ENCODE measurements at regions not wholly inside any gene's neighbourhood (a gene's known extent, or its start where the extent isn't known, plus 50 kb on each side); places are given as distances from the start of the nearest gene placed in this dataset.
"Not testable (repeated sequence)": the region's sequence is repeated elsewhere in the genome, so short reads cannot be mapped to it uniquely, and the experiment has no call there.

DNA sequence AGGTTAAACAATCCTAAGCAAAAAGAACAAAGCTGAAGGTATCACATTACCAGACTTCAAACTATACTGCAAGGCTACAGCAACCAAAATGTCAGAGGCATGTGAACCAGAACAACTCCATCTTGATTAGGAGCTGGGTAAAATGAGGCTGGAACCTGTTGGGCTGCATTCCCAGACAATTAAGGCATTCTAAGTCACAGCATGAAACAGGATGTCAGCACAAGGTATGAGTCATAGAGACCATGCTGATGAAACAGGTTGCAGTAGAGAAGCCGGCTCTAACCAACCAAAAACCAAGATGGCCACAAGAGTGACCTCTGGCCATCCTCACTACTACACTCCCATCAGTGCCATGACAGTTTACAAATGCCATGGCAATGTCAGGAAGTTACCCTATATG is 252.0 kb downstream of the RASEF start:
- Histone ChIP-seq H3K4me1 (ENCODE audit: control insufficient read depth in 3 of 3, insufficient read depth in 3 of 3, low read length in 3 of 3) (no peaks in the 10 kb centered on the region), H3K27me3 (ENCODE audit: control insufficient read depth in 3 of 3, insufficient read depth in 3 of 3, low read length in 3 of 3) (peaks cover 0 to 2% (median 0%) of the 10 kb centered on the region in 3 donors), H3K9ac (ENCODE audit: low read depth in 1 of 3, low read length in 3 of 3) (no peak overlapping the region), H3K9me3 (ENCODE audit: control insufficient read depth in 3 of 3, low read length in 3 of 3) (no peaks in the 10 kb centered on the region), H3K4me3 (ENCODE audit: low read length in 3 of 3) (no peak overlapping the region), H3K36me3 (ENCODE audit: control insufficient read depth in 3 of 3, insufficient read depth in 3 of 3, low read length in 3 of 3) (no peaks in the 10 kb centered on the region), H3K27ac (ENCODE audit: low read depth, low read length) (no peak overlapping the region)

DNA sequence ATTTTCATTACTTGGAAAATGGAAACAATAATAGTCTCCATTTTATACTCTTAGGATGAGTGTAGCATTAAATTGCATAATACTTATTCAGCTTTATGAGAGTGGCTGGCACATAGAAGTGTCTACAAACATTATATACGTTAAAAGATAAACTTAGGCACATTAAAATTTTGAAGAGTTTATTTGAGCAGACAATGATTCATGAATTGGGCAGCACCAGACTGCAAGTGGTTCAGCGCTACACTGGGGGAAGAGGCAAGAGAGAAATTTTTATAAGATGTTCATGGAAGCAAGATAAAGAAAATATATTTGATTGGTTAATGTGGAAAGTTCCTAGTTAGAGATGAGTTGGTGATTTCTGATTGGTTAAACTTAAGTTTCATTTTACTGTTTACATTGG is 243.7 kb downstream of the RASEF start:
- Histone ChIP-seq H3K27ac (ENCODE audit: low read depth, low read length) (no peak overlapping the region), H3K4me3 (ENCODE audit: low read length in 3 of 3) (no peak overlapping the region), H3K9ac (ENCODE audit: low read depth in 1 of 3, low read length in 3 of 3) (no peak overlapping the region), H3K4me1 (ENCODE audit: control insufficient read depth in 3 of 3, insufficient read depth in 3 of 3, low read length in 3 of 3) (no peaks in the 10 kb centered on the region), H3K9me3 (ENCODE audit: control insufficient read depth in 3 of 3, low read length in 3 of 3) (no peaks in the 10 kb centered on the region), H3K36me3 (ENCODE audit: control insufficient read depth in 3 of 3, insufficient read depth in 3 of 3, low read length in 3 of 3) (no peaks in the 10 kb centered on the region), H3K27me3 (ENCODE audit: control insufficient read depth in 3 of 3, insufficient read depth in 3 of 3, low read length in 3 of 3) (no peaks in the 10 kb centered on the region)

DNA sequence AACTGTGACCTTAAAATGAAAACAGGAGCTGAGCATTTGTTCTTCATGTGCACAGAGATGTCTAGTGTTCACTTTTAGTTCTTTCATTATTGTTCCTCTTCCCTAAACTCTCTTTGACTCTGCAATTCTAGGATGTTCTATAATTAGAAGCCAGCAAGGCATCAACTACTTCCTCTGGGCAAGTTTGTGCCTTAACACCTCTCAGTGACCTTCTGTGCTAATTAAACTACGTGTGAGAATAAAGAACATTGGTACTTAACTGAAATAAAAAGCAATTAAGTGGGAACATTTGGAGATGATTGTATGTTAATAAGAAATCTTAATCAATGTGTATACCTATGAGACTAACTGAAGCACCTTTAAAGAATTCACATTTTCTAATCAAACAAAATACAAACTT is 242.8 kb downstream of the RASEF start:
- no peak overlapping the region for H3K27ac ChIP-seq (ENCODE audit: low read depth, low read length)
- H3K4me3 ChIP-seq (ENCODE audit: low read length in 3 of 3) = no peak overlapping the region
- no peaks in the 10 kb centered on the region for H3K36me3 ChIP-seq (ENCODE audit: control insufficient read depth in 3 of 3, insufficient read depth in 3 of 3, low read length in 3 of 3)
- H3K9ac ChIP-seq (ENCODE audit: low read depth in 1 of 3, low read length in 3 of 3) = no peak overlapping the region
- H3K9me3 ChIP-seq (ENCODE audit: control insufficient read depth in 3 of 3, low read length in 3 of 3) = no peaks in the 10 kb centered on the region
- no peaks in the 10 kb centered on the region for H3K27me3 ChIP-seq (ENCODE audit: control insufficient read depth in 3 of 3, insufficient read depth in 3 of 3, low read length in 3 of 3)
- no peaks in the 10 kb centered on the region for H3K4me1 ChIP-seq (ENCODE audit: control insufficient read depth in 3 of 3, insufficient read depth in 3 of 3, low read length in 3 of 3)

- Histone ChIP-seq H3K27ac (ENCODE audit: low read depth, low read length) (no peak overlapping the region), H3K4me3 (ENCODE audit: low read length in 3 of 3) (no peak overlapping the region), H3K9me3 (ENCODE audit: control insufficient read depth in 3 of 3, low read length in 3 of 3) (no peaks in the 10 kb centered on the region), H3K27me3 (ENCODE audit: control insufficient read depth in 3 of 3, insufficient read depth in 3 of 3, low read length in 3 of 3) (no peaks in the 10 kb centered on the region), H3K9ac (ENCODE audit: low read depth in 1 of 3, low read length in 3 of 3) (no peak overlapping the region), H3K36me3 (ENCODE audit: control insufficient read depth in 3 of 3, insufficient read depth in 3 of 3, low read length in 3 of 3) (no peaks in the 10 kb centered on the region), H3K4me1 (ENCODE audit: control insufficient read depth in 3 of 3, insufficient read depth in 3 of 3, low read length in 3 of 3) (no peaks in the 10 kb centered on the region)
Measured at GRCh38 chr9:82829818-82830217, 233.1 kb downstream of the RASEF start.

DNA sequence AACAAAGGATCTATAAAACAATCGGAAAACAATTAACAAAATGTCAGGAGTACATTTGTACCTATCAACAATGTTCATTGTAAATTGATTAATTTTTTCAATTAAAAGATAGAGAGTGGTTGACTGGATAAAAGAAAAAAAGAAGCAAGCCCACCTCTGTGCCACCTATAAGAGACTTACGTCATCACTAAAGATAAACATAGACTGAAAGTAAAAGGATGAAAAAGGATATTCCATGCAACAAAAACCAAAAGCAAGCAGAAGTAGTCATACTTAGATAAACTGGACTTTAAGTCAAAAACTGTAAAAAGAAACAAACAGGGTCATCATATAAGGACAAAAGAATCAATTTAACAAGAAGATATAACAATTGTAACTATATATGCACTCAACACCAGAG is 197.4 kb downstream of the RASEF start:
- H3K27ac ChIP-seq (ENCODE audit: low read depth, low read length) = no peak overlapping the region
- no peak overlapping the region for H3K4me3 ChIP-seq (ENCODE audit: low read length in 3 of 3)

DNA sequence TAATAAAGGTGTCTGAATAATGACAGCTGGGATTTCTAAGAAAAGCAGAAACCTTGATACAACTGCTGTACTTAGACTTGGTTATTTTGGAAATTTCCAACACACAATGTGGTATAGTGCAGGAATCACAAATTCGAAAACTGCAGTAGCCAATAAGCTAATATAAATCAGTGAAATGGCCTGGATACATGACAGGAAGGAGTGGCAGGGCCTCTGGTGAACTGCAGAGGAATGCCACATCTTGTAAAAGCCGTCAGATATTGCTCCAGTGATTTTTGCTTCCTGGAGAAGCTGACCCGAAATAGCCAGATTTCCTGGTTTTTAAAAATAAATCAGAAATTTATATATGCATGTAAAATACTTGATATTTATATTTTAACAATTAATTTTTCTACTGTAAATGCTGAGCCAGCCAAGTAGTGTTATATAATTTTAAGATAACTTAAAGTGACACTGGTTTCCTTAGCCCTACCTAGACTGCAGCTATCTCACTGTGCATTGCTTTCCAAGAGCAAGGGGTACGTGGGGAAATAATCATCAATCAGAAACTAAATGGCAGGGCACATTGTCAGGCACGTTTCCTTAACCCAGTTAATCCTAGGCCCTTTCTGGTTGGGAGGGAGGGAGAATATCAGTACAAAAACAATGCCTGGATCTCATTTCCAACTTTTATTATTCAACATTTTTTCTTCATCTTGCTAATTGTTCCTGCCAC is 182.4 kb downstream of the RASEF start:
- Histone ChIP-seq H3K36me3 (ENCODE audit: control insufficient read depth in 3 of 3, insufficient read depth in 3 of 3, low read length in 3 of 3) (no peaks in the 10 kb centered on the region), H3K27ac (ENCODE audit: low read depth, low read length) (no peak overlapping the region), H3K9me3 (ENCODE audit: control insufficient read depth in 3 of 3, low read length in 3 of 3) (no peaks in the 10 kb centered on the region), H3K4me1 (ENCODE audit: control insufficient read depth in 3 of 3, insufficient read depth in 3 of 3, low read length in 3 of 3) (no peaks in the 10 kb centered on the region), H3K27me3 (ENCODE audit: control insufficient read depth in 3 of 3, insufficient read depth in 3 of 3, low read length in 3 of 3) (no peaks in the 10 kb centered on the region), H3K4me3 (ENCODE audit: low read length in 3 of 3) (no peak overlapping the region), H3K9ac (ENCODE audit: low read depth in 1 of 3, low read length in 3 of 3) (no peak overlapping the region)

More for the DNA sequence above, 197.4 kb downstream of the RASEF start:
- Histone ChIP-seq H3K4me1 (ENCODE audit: control insufficient read depth in 3 of 3, insufficient read depth in 3 of 3, low read length in 3 of 3) (no peaks in the 10 kb centered on the region), H3K36me3 (ENCODE audit: control insufficient read depth in 3 of 3, insufficient read depth in 3 of 3, low read length in 3 of 3) (no peaks in the 10 kb centered on the region), H3K9ac (ENCODE audit: low read depth in 1 of 3, low read length in 3 of 3) (no peak overlapping the region), H3K9me3 (ENCODE audit: control insufficient read depth in 3 of 3, low read length in 3 of 3) (no peaks in the 10 kb centered on the region), H3K27me3 (ENCODE audit: control insufficient read depth in 3 of 3, insufficient read depth in 3 of 3, low read length in 3 of 3) (no peaks in the 10 kb centered on the region)

DNA sequence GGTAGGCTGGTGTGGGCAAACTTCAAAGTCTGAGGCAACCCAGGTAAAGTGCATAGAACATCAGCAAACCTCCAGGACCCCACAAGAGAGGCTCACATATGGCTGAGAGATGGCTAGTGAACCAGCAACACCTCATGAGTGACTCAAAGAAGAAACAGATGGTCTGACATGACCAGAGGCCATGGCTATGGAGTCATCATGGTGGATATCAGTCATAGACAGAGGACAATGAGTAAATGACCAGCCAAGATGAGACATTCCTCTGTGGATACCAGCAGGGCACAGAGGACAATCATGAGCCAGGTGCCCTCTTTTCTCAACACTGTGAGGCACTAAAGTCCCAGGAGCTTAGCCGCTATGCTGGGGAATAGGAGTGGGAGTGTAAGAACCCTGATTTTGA is 180.8 kb downstream of the RASEF start:
- Histone ChIP-seq H3K4me3 (ENCODE audit: low read length in 3 of 3) (no peak overlapping the region), H3K9ac (ENCODE audit: low read depth in 1 of 3, low read length in 3 of 3) (no peak overlapping the region), H3K27me3 (ENCODE audit: control insufficient read depth in 3 of 3, insufficient read depth in 3 of 3, low read length in 3 of 3) (no peaks in the 10 kb centered on the region), H3K4me1 (ENCODE audit: control insufficient read depth in 3 of 3, insufficient read depth in 3 of 3, low read length in 3 of 3) (no peaks in the 10 kb centered on the region), H3K36me3 (ENCODE audit: control insufficient read depth in 3 of 3, insufficient read depth in 3 of 3, low read length in 3 of 3) (no peaks in the 10 kb centered on the region), H3K27ac (ENCODE audit: low read depth, low read length) (no peak overlapping the region), H3K9me3 (ENCODE audit: control insufficient read depth in 3 of 3, low read length in 3 of 3) (no peaks in the 10 kb centered on the region)

GRCh38 chr9:82882748-82883147 is 180.2 kb downstream of the RASEF start:
- H3K9ac ChIP-seq (ENCODE audit: low read depth in 1 of 3, low read length in 3 of 3) = no peak overlapping the region

GRCh38 chr9:82883436-82883835 is 179.5 kb downstream of the RASEF start:
- no peak overlapping the region for H3K9ac ChIP-seq (ENCODE audit: low read depth in 1 of 3, low read length in 3 of 3)
- no peaks in the 10 kb centered on the region for H3K27me3 ChIP-seq (ENCODE audit: control insufficient read depth in 3 of 3, insufficient read depth in 3 of 3, low read length in 3 of 3)
- H3K36me3 ChIP-seq (ENCODE audit: control insufficient read depth in 3 of 3, insufficient read depth in 3 of 3, low read length in 3 of 3) = no peaks in the 10 kb centered on the region
- no peaks in the 10 kb centered on the region for H3K4me1 ChIP-seq (ENCODE audit: control insufficient read depth in 3 of 3, insufficient read depth in 3 of 3, low read length in 3 of 3)
- no peaks in the 10 kb centered on the region for H3K9me3 ChIP-seq (ENCODE audit: control insufficient read depth in 3 of 3, low read length in 3 of 3)
- no peak overlapping the region for H3K4me3 ChIP-seq (ENCODE audit: low read length in 3 of 3)
- no peak overlapping the region for H3K27ac ChIP-seq (ENCODE audit: low read depth, low read length)

More at GRCh38 chr9:82882748-82883147, 180.2 kb downstream of the RASEF start:
- Histone ChIP-seq H3K4me3 (ENCODE audit: low read length in 3 of 3) (no peak overlapping the region), H3K27me3 (ENCODE audit: control insufficient read depth in 3 of 3, insufficient read depth in 3 of 3, low read length in 3 of 3) (no peaks in the 10 kb centered on the region), H3K4me1 (ENCODE audit: control insufficient read depth in 3 of 3, insufficient read depth in 3 of 3, low read length in 3 of 3) (no peaks in the 10 kb centered on the region), H3K27ac (ENCODE audit: low read depth, low read length) (no peak overlapping the region), H3K36me3 (ENCODE audit: control insufficient read depth in 3 of 3, insufficient read depth in 3 of 3, low read length in 3 of 3) (no peaks in the 10 kb centered on the region), H3K9me3 (ENCODE audit: control insufficient read depth in 3 of 3, low read length in 3 of 3) (no peaks in the 10 kb centered on the region)

DNA sequence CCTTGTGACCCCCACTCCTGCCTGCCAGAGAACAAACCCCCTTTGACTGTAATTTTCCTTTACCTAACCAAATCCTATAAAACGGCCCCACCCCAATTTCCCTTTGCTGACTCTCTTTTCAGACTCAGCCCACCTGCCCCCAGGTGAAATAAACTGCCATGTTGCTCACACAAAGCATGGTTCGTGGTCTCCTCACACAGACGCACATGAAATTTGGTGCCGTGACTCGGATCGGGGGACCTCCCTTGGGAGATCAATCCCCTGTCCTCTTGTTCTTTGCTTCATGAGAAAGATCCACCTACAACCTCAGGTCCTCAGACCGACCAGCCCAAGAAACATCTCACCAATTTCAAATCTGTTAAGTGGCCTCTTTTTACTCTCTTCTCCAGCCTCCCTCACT is 179.0 kb downstream of the RASEF start:
- not testable (repeated sequence) for H3K4me3 ChIP-seq (ENCODE audit: low read length in 3 of 3); H3K9me3 ChIP-seq (ENCODE audit: control insufficient read depth in 3 of 3, low read length in 3 of 3); H3K36me3 ChIP-seq (ENCODE audit: control insufficient read depth in 3 of 3, insufficient read depth in 3 of 3, low read length in 3 of 3)

More for the DNA sequence above, 179.0 kb downstream of the RASEF start:
- not testable (repeated sequence) for H3K27me3 ChIP-seq (ENCODE audit: control insufficient read depth in 3 of 3, insufficient read depth in 3 of 3, low read length in 3 of 3); H3K4me1 ChIP-seq (ENCODE audit: control insufficient read depth in 3 of 3, insufficient read depth in 3 of 3, low read length in 3 of 3); H3K27ac ChIP-seq (ENCODE audit: low read depth, low read length); H3K9ac ChIP-seq (ENCODE audit: low read depth in 1 of 3, low read length in 3 of 3)

Data from skeletal muscle tissue (tissue), 3 donors.